T-helper 2 cell (primary cell): ENCODE measurements at regions not wholly inside any gene's neighbourhood (a gene's known extent, or its start where the extent isn't known, plus 50 kb on each side); places are given as distances from the start of the nearest gene placed in this dataset.

Source experiments
- DNase-seq, 5 experiments: peaks; one replicate each; pipeline versions ENCODE4 v3.0.0 to v3.0.0-alpha.2; 2012 to 2022

GRCh38 chr6:147142684-147143245 is 61.5 kb upstream of the STXBP5 start:
- no peak for DNase-seq

- no peak for DNase-seq
Measured at GRCh38 chr6:147149092-147149491, 55.1 kb upstream of the STXBP5 start.

- DNase-seq: no peak
Measured at GRCh38 chr6:147149826-147150225, 54.4 kb upstream of the STXBP5 start.

GRCh38 chr6:147150293-147150692 is 53.9 kb upstream of the STXBP5 start:
- no peak for DNase-seq
